Smooth muscle cell (in vitro differentiated cells): ENCODE measurements at regions not wholly inside any gene's neighbourhood (a gene's known extent, or its start where the extent isn't known, plus 50 kb on each side); places are given as distances from the start of the nearest gene placed in this dataset.
"Not testable (repeated sequence)": the region's sequence is repeated elsewhere in the genome, so short reads cannot be mapped to it uniquely, and the experiment has no call there.

Experiments used
- DNase-seq: peaks from one replicate; lab custom pipeline; 2025; ENCODE audit not compliant: unreplicated experiment; lab: John Stamatoyannopoulos, UW
- H2AFZ ChIP-seq: fragments of 200-600 bp; sonication (generic); 2 replicates; pipeline ENCODE4 v1.6.0; 2016; ENCODE audit warnings: antibody characterized with exemption, low read depth, mild to moderate bottlenecking
- H3F3A ChIP-seq: fragments of 200-600 bp; sonication (generic); 2 replicates; pipeline ENCODE4 v1.6.0; 2017; ENCODE audit warnings: antibody characterized with exemption, low read depth
- H3K27ac ChIP-seq: fragments of 200-600 bp; sonication (generic); 2 replicates; pipeline ENCODE4 v1.5.1; 2016; ENCODE audit warnings: low read depth, mild to moderate bottlenecking
- H3K27me3 ChIP-seq: fragments of 200-600 bp; sonication (generic); 2 replicates; pipeline ENCODE4 v1.6.1; 2016; ENCODE audit warnings: low read depth, mild to moderate bottlenecking
- H3K36me3 ChIP-seq: fragments of 200-600 bp; sonication (generic); 2 replicates; pipeline ENCODE4 v1.5.1; 2016; ENCODE audit warnings: low read depth
- H3K4me1 ChIP-seq: fragments of 200-600 bp; sonication (generic); 2 replicates; pipeline ENCODE4 v1.5.1; 2016; ENCODE audit warnings: low read depth
- H3K4me2 ChIP-seq: fragments of 200-600 bp; sonication (generic); 2 replicates; pipeline ENCODE4 v1.6.0; 2016; ENCODE audit warnings: mild to moderate bottlenecking
- H3K4me3 ChIP-seq: fragments of 200-600 bp; sonication (generic); 2 replicates; pipeline ENCODE4 v1.5.1; 2016; ENCODE audit warnings: mild to moderate bottlenecking
- H3K79me2 ChIP-seq: fragments of 200-600 bp; sonication (generic); 2 replicates; pipeline ENCODE4 v1.6.0; 2016; ENCODE audit warnings: low read depth, mild to moderate bottlenecking
- H3K9ac ChIP-seq: fragments of 200-600 bp; sonication (generic); 2 replicates; pipeline ENCODE4 v1.6.0; 2016; ENCODE audit warnings: low read depth
- H3K9me3 ChIP-seq: fragments of 200-600 bp; sonication (generic); replicated peaks from 2 replicates; pipeline ENCODE4 v1.5.1; 2016; ENCODE audit warnings: low read depth
- H4K20me1 ChIP-seq: fragments of 200-600 bp; sonication (generic); 2 replicates; pipeline ENCODE4 v1.6.0; 2016; ENCODE audit warnings: low read depth
- WGBS: methylation state at CpG from one replicate; pipeline ENCODE4 v1.1.7; 2016; ENCODE audit warnings: low lambda C conversion rate; 5-methylcytosine and 5-hydroxymethylcytosine counted together
- TF ChIP-seq, protein P1 (sequence below): fragments of 200-600 bp; sonication (generic); IDR thresholded peaks from 2 replicates; pipeline ENCODE4 v1.5.1; 2017; ENCODE audit warnings: borderline replicate concordance, mild to moderate bottlenecking, antibody characterized with exemption; ENCODE audit not compliant: insufficient read depth, poor library complexity, severe bottlenecking

DNA sequence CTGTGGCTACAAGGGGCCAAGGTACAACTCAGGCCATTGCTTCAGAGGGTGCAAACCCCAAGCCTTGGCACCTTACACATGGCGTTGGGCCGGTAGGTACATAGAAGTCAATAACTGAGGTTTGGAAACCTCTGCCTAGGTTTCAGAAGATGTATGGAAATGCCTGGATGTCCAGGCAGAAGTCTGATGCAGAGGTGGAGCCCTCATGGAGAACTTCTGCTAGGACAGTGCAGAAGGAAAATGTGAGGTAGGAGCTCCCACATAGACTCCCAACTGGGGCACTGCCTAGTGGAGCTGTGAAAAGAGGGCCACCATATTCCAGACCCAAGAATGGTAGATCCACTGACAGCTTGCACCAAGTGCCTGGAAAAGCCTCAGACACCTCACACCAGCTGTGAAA, 92.1 kb upstream of the SFRP2 start:
- no peaks in the 10 kb centered on the region for H3K36me3 ChIP-seq
- H2AFZ ChIP-seq, result no peak overlapping the region
- no peaks in the 10 kb centered on the region for H4K20me1 ChIP-seq
- no peak overlapping the region for H3K4me3 ChIP-seq
- WGBS, result 90% methylated on average over 2 of the region's 2 CpGs
- no peak overlapping the region for H3K9ac ChIP-seq
- no peak for DNase-seq
- H3K27me3 ChIP-seq, result no peaks in the 10 kb centered on the region
- H3K27ac ChIP-seq, result no peak overlapping the region
- TF ChIP-seq, protein P1, sequence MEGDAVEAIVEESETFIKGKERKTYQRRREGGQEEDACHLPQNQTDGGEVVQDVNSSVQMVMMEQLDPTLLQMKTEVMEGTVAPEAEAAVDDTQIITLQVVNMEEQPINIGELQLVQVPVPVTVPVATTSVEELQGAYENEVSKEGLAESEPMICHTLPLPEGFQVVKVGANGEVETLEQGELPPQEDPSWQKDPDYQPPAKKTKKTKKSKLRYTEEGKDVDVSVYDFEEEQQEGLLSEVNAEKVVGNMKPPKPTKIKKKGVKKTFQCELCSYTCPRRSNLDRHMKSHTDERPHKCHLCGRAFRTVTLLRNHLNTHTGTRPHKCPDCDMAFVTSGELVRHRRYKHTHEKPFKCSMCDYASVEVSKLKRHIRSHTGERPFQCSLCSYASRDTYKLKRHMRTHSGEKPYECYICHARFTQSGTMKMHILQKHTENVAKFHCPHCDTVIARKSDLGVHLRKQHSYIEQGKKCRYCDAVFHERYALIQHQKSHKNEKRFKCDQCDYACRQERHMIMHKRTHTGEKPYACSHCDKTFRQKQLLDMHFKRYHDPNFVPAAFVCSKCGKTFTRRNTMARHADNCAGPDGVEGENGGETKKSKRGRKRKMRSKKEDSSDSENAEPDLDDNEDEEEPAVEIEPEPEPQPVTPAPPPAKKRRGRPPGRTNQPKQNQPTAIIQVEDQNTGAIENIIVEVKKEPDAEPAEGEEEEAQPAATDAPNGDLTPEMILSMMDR, result no peak
- no peaks in the 10 kb centered on the region for H3K4me1 ChIP-seq
- no peaks in the 10 kb centered on the region for H3K9me3 ChIP-seq
- H3K79me2 ChIP-seq, result no peaks in the 10 kb centered on the region
- no peaks in the 10 kb centered on the region for H3F3A ChIP-seq
- no peak overlapping the region for H3K4me2 ChIP-seq

DNA sequence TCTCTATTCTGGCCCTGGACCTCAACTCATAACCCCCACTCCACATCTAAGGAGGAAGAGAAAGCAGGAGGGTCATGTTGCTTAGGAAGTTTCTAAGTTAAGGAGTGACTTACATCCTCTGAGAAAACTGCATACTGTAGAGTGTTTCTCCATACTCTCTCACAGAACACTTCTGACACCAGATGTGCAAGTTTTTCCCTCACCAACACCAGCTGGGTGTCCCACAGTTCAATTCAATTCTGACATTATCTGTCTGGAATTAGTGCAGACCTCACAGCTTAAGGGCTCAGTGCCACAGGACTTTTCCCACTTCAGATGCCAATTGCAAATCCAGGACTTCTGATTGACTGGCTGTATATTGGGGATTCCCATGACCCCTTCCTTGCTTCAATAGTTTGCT, 89.0 kb upstream of the SFRP2 start:
- DNase-seq, result no peak
- Histone ChIP-seq H3K27ac (no peak overlapping the region), H3K4me3 (no peak overlapping the region)

DNA sequence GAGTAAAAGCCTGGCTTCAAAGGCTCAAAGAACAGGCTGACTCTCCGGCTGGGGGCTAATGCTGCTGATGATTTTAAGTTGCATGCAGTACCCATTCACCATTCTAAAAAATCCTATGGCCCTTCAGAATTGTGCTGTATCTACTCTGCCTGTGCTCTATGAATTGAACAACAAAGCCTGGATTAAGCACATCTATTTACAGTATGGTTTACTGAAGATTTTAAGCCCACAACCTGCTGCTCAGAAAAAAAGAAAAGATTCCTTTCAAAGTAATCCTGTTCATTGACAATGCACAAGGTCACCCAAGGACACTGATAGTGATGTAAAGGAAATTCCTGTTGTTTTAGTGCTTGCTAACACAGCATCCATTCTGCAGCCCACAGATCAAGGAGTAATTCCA, 84.9 kb upstream of the SFRP2 start:
- no peaks in the 10 kb centered on the region for H3K79me2 ChIP-seq
- no peaks in the 10 kb centered on the region for H3K27me3 ChIP-seq
- H3F3A ChIP-seq, result no peaks in the 10 kb centered on the region
- WGBS, result 73% methylated on average over 1 of the region's 1 CpG
- no peak for DNase-seq
- no peak overlapping the region for H3K4me2 ChIP-seq
- H3K36me3 ChIP-seq, result no peaks in the 10 kb centered on the region
- no peak overlapping the region for H2AFZ ChIP-seq
- H3K9ac ChIP-seq, result no peak overlapping the region
- H3K9me3 ChIP-seq, result no peaks in the 10 kb centered on the region
- no peak overlapping the region for H3K4me3 ChIP-seq
- H3K27ac ChIP-seq, result no peak overlapping the region
- H3K4me1 ChIP-seq, result peaks cover 9% of the 10 kb centered on the region
- TF ChIP-seq, protein P1, result no peak
- no peaks in the 10 kb centered on the region for H4K20me1 ChIP-seq

More for the DNA sequence above, 89.0 kb upstream of the SFRP2 start:
- Histone ChIP-seq H3K9ac (no peak overlapping the region), H4K20me1 (no peaks in the 10 kb centered on the region), H3K27me3 (no peaks in the 10 kb centered on the region), H3K4me2 (no peak overlapping the region), H3K9me3 (no peaks in the 10 kb centered on the region), H3K36me3 (no peaks in the 10 kb centered on the region), H3F3A (no peaks in the 10 kb centered on the region), H2AFZ (no peak overlapping the region), H3K79me2 (no peaks in the 10 kb centered on the region), H3K4me1 (peaks cover 9% of the 10 kb centered on the region)
- TF ChIP-seq, protein P1, result no peak

DNA sequence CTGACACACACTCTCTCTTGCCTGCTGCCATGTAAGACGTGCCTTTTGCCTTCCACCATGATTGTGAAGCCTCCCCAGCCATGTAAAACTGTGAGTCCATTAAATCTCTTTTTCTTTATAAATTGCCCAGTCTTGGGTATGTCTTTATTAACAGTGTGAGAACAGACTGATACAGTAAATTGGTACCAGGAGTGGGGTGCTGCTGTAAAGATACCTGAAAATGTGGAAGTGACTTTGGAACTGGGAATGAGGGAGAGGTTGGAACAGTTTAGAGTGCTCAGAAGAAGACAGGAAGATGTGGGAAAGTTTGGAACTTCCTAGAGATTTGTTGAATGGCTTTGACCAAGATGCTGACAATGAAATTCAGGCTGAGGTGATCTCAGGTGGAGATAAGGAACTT, 77.9 kb upstream of the SFRP2 start:
- H3K9me3 ChIP-seq, H3K4me1 ChIP-seq, H2AFZ ChIP-seq, H3K79me2 ChIP-seq, H3K4me3 ChIP-seq, H3K27me3 ChIP-seq, DNase-seq, H3K27ac ChIP-seq, H3K36me3 ChIP-seq, H3F3A ChIP-seq, H3K4me2 ChIP-seq, H3K9ac ChIP-seq, H4K20me1 ChIP-seq: not testable (repeated sequence)
- WGBS, result 90% methylated on average over 1 of the region's 1 CpG
